ENCODE measurements at regions not wholly inside any gene's neighbourhood (a gene's known extent, or its start where the extent isn't known, plus 50 kb on each side); places are given as distances from the start of the nearest gene placed in this dataset.
A peak's percentile ranks its signal among the peaks of the same experiment; 100 is the strongest.

DNA sequence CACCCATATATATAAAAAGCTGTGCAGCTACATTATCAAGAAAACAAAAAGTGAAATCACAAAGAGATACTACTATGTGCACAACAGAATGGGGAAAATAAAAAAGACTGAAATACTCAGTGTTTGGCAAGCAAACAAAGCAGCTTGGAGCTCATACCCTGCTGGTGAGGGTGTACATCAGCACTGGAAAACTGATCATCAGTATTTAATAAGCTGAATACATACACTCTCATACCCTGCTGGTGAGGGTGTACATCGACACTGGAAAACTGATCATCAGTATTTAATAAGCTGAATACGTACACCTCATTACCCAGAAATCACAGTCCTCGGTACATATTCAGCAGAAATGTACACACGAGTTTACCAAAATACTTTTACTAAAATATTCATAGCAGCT is 220.8 kb downstream of the SPP2 start:
- no peak for TF ChIP-seq CTCF (IDR thresholded peaks at IDR 0.05; ENCODE audit: low read depth, low read length)
- no peak overlapping the region for H3K4me3 ChIP-seq (replicated peaks in 1 of 2; ENCODE audit: low read depth in 2 of 2, low read length in 2 of 2)
- no peak for DNase-seq (ENCODE audit: low read depth in 2 of 2)

- no peak for TF ChIP-seq CTCF (IDR thresholded peaks at IDR 0.05; ENCODE audit: low read depth, low read length)
- peak; percentile 54 to 83 for DNase-seq (ENCODE audit: low read depth in 2 of 2)
- H3K4me3 ChIP-seq (replicated peaks in 1 of 2; ENCODE audit: low read depth in 2 of 2, low read length in 2 of 2) = no peak overlapping the region
Observed at GRCh38 chr2:234269769-234270204, 219.3 kb downstream of the SPP2 start.

- H3K4me3 ChIP-seq (replicated peaks in 1 of 2; ENCODE audit: low read depth in 2 of 2, low read length in 2 of 2) = no peak overlapping the region
- no peak for TF ChIP-seq CTCF (IDR thresholded peaks at IDR 0.05; ENCODE audit: low read depth, low read length)
- no peak for DNase-seq (ENCODE audit: low read depth in 2 of 2)
Observed at GRCh38 chr2:234267534-234267933, 217.0 kb downstream of the SPP2 start.

DNA sequence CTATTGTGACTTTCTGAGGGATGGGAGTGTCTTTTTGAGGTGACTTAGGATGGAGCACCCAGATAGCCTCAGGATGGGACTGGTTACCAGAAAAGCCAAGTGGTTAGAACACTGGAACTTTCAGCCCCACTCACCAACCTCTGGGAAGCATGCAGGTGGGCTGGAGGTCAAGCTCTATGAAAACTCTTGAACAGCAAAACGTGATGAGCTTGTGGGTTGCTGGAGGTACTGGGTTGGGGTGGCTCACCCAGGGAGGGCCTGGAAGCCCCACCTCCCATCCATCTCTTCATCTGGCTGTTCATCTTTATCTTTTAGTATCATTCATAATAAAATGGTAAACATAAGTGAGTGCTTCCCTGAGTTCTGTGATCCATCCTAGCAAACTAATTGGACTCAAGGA is 216.4 kb downstream of the SPP2 start:
- TF ChIP-seq CTCF (IDR thresholded peaks at IDR 0.05; ENCODE audit: low read depth, low read length) = no peak

GRCh38 chr2:234265206-234265605 is 214.7 kb downstream of the SPP2 start:
- H3K4me3 ChIP-seq (replicated peaks in 1 of 2; ENCODE audit: low read depth in 2 of 2, low read length in 2 of 2) = no peak overlapping the region
- TF ChIP-seq CTCF (IDR thresholded peaks at IDR 0.05; ENCODE audit: low read depth, low read length) = no peak
- DNase-seq (ENCODE audit: low read depth in 2 of 2) = no peak

More for the DNA sequence above, 216.4 kb downstream of the SPP2 start:
- DNase-seq (ENCODE audit: low read depth in 2 of 2) = no peak
- no peak overlapping the region for H3K4me3 ChIP-seq (replicated peaks in 1 of 2; ENCODE audit: low read depth in 2 of 2, low read length in 2 of 2)

DNA sequence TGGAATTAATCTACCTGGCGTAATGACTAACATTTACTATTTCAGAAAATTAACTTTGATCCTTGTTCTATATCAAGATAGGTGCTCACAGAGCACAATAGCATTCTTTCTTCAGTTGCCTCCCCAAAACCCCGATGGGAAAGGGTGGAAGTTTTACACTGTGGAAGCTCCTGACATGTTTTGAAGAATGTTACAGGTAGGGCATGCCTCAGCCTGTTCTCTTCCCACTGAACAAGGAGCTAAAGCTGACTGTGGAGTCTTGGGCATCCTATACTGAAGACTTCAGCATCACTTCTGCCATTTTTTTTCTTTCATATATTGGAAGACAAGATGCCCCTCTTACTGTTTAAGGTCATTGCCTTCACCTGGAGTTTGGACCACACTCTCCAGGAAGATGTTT is 211.2 kb downstream of the SPP2 start:
- H3K4me3 ChIP-seq (replicated peaks in 1 of 2; ENCODE audit: low read depth in 2 of 2, low read length in 2 of 2) = no peak overlapping the region

More for the DNA sequence above, 211.2 kb downstream of the SPP2 start:
- no peak for TF ChIP-seq CTCF (IDR thresholded peaks at IDR 0.05; ENCODE audit: low read depth, low read length)
- no peak for DNase-seq (ENCODE audit: low read depth in 2 of 2)
